ENCODE measurements at regions not wholly inside any gene's neighbourhood (a gene's known extent, or its start where the extent isn't known, plus 50 kb on each side); places are given as distances from the start of the nearest gene placed in this dataset.

GRCh38 chr14:48452437-48452995 is 777.1 kb upstream of the MDGA2 start:
- no peaks in the 10 kb centered on the region for H3K79me2 ChIP-seq (ENCODE audit: insufficient read depth, low read length)
- intact Hi-C loops (cut with micrococcal nuclease): no loop called here
- no peak overlapping the region for H3K4me2 ChIP-seq (ENCODE audit: low read length)
- H4K20me1 ChIP-seq (ENCODE audit: insufficient read depth): no peaks in the 10 kb centered on the region
- H3K9ac ChIP-seq (ENCODE audit: low read length): no peak overlapping the region
- H3K36me3 ChIP-seq (ENCODE audit: control insufficient read depth in 1 of 2, insufficient read depth in 2 of 2, low read length in 2 of 2): no peaks in the 10 kb centered on the region
- H3K27me3 ChIP-seq (ENCODE audit: insufficient read depth, low read length): no peaks in the 10 kb centered on the region
- H3K9me2 ChIP-seq (ENCODE audit: insufficient read depth): no peaks in the 10 kb centered on the region
- no TSS peak for BruUV-seq (replicated peaks)
- H2AFZ ChIP-seq (ENCODE audit: low read depth, low read length, poor library complexity, severe bottlenecking): no peak overlapping the region
- no peak for TF ChIP-seq POLR2AphosphoS5 (IDR thresholded peaks at IDR 0.05; ENCODE audit: low read depth, low read length)
- TF ChIP-seq RAD21 (IDR thresholded peaks at IDR 0.05; ENCODE audit: low read depth): no peak
- no peak for TF ChIP-seq SIN3A (IDR thresholded peaks at IDR 0.05; ENCODE audit: low read depth)
- TF ChIP-seq TCF7L2 (IDR thresholded peaks at IDR 0.05; ENCODE audit: borderline replicate concordance, extremely low read depth, insufficient read depth, insufficient read length): no peak
- no peak for TF ChIP-seq SP1 (IDR thresholded peaks at IDR 0.05; ENCODE audit: low read depth)
- no peak for TF ChIP-seq EZH2 (IDR thresholded peaks at IDR 0.05)
- no peak for TF ChIP-seq FOSL1 (IDR thresholded peaks at IDR 0.05; ENCODE audit: low read depth)
- TF ChIP-seq JUND (IDR thresholded peaks at IDR 0.05): no peak
- TF ChIP-seq CEBPB (IDR thresholded peaks at IDR 0.05; ENCODE audit: low read depth): no peak
- no peak for TF ChIP-seq POLR2A (IDR thresholded peaks at IDR 0.05; ENCODE audit: borderline replicate concordance, extremely low read depth, insufficient read depth, insufficient read length)
- TF ChIP-seq EZH2phosphoT487 (IDR thresholded peaks at IDR 0.05; ENCODE audit: borderline replicate concordance): no peak
- TF ChIP-seq ATF3 (IDR thresholded peaks at IDR 0.05): no peak
- TF ChIP-seq MAX (IDR thresholded peaks at IDR 0.05): no peak
- no peak for TF ChIP-seq ELF1 (IDR thresholded peaks at IDR 0.05; ENCODE audit: borderline replicate concordance, low read depth)
- ATAC-seq (no peak), DNase-seq (ENCODE audit: low read depth, low spot score) (no peak)
- H3K9me3 ChIP-seq (ENCODE audit: control insufficient read depth in 1 of 2, insufficient read depth in 1 of 2, low read depth in 1 of 2, low read length in 2 of 2): no peaks in the 10 kb centered on the region
- ChIA-PET POLR2A (no interaction called here), CTCF (no interaction called here), RAD21 (ENCODE audit: low non-redundant PET in 1 of 2, low total read pairs in 2 of 2, uncharacterized antibody in 2 of 2, unreplicated experiment in 2 of 2) (no interaction called here)
- H3K27ac ChIP-seq (ENCODE audit: low read depth, low read length): no peak overlapping the region
- H3K4me3 ChIP-seq (replicated peaks in 1 of 2; ENCODE audit: low read depth in 1 of 2, low read length in 2 of 2): no peak overlapping the region
- H3K4me1 ChIP-seq (ENCODE audit: control insufficient read depth in 1 of 2, insufficient read depth in 2 of 2, low read length in 2 of 2): no peaks in the 10 kb centered on the region
